ENCODE measurements at regions not wholly inside any gene's neighbourhood (a gene's known extent, or its start where the extent isn't known, plus 50 kb on each side); places are given as distances from the start of the nearest gene placed in this dataset.
"Not testable (repeated sequence)": the region's sequence is repeated elsewhere in the genome, so short reads cannot be mapped to it uniquely, and the experiment has no call there.

DNA sequence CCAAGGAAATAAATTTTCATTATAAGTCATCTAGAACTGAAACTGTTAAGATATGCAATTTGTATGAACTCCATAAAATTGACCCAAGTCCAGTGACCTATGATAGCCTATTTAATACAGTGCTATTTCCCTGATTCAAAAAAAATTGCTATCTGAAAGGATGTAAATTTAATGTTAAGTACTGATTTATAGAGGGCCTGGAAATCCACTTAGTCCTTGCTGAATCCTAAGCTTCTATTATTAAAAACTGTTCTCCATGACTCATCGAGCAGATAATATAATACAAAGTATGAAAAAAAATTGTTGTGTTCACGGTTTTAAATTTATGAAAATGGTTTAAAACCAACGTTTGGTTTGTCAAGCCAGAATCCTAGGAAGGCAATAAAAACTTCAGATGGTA is 704.8 kb upstream of the AADAT start:
- DNase-seq (ENCODE audit: low spot score): no peak

DNA sequence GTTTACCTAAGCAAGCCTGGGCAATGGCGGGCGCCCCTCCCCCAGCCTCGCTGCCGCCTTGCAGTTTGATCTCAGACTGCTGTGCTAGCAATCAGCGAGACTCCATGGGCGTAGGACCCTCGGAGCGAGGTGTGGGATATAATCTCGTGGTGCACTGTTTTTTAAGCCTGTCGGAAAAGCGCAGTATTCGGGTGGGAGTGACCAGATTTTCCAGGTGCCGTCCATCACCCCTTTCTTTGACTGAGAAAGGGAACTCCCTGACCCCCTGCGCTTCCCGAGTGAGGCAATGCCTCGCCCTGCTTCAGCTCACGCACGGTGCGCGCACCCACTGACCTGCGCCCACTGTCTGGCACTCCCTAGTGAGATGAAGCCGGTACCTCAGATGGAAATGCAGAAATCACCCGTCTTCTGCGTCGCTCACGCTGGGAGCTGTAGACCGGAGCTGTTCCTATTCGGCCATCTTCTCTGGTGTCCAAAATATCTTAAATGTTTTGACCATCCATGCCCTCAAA is 698.8 kb upstream of the AADAT start:
- not testable (repeated sequence) for DNase-seq (ENCODE audit: low spot score)

DNA sequence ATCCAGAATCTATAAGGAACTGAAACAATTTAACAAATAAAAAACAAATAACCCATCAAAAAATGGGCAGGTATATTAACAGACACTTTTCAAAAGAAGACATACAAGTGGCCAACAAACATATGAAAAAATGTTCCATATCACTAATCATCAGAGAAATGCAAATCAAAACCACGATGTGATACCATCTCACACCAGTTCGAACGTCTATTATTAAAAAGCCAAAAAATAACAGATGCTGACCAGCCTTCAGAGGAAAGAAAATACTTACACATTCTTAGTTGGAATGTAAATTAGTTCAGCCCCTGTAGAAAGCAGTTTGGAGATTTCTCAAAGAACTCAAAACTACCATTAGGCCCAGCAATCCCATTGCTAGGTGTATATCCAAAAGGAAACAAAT is 687.9 kb upstream of the AADAT start:
- DNase-seq (ENCODE audit: low spot score): no peak

DNA sequence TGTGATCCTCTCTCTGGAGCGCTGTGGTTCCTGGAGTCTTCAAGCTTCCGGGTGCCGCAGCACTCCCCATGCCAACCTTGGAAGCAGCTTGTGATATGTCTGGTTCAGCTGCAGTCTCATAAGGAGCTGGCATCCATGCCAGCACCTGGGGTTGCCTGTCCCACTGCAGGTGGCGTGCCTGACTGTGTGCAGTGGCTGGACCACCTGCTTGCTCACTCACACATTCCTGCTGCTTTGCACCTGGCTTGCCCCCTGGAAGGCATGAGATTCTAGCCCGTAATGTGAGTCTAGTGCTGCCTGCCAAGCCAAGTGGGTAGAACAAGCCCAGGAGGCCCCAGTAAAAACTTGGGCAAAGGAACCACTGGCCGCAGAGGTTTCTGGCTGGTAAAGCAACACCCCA is 687.2 kb upstream of the AADAT start:
- DNase-seq (ENCODE audit: low spot score): no peak

DNA sequence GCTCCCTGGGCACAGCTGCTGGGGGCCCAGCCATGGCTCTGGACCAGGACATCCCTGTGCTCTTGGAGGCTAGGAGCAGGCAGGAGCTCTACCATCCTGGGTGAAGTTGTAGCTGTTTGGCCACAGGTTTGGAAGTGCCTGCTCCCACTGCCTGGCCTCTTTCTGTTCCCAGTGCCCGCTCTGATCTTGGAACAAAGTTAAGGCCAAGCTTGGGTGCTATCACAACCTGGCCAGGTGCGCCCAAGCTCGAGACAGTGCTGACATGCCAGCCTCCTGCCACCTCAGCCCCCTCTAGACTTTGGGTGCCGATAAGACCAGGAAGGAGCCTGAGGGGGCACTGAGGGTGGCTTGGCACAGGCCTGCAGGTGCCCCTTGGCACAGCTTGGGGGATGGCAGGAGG is 686.1 kb upstream of the AADAT start:
- DNase-seq (ENCODE audit: low spot score): no peak

DNA sequence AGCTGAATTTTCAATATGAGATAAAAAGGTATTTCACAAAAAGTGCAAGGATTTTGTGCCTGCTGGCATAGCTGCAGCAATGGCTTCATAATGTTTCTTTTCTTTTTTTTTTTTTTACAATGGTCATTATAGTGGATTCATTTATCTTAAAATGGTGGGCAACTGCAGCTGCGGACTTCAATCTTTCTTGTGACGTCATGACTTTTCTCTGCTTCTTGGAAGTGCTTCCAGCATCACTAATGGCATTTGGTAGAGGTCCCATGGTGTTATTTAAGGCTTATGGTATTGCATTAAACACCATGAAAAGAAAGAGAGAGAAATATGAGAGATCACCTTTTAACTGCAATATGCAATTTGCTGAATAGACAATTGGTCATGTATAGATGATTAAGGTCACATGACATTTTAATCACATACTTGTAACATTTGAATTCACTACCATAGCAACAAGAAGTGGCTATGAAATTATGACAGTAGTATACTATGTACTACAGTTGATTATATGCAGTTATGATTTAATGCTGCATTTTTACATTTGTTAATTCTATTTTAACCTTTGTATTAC is 684.0 kb upstream of the AADAT start:
- DNase-seq (ENCODE audit: low spot score): no peak

DNA sequence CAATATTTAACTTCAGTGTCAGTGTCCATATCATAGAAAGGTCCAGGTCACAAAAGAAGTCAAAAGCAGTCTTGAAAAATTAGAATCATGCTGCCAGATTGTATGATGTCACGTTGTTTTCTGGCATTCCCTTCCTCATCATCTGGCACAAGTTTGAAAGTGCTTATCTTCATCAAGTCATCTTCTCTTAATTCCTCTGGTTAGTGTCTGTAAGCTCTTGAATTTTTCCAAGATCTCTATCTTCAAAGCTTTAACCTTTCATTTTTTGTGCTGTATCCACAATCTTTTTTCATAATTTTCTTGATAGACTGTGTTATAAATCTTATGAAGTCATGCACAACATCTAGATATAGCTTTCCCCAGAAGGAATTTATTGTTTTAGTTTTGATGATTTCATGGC is 682.7 kb upstream of the AADAT start:
- DNase-seq (ENCODE audit: low spot score): no peak

DNA sequence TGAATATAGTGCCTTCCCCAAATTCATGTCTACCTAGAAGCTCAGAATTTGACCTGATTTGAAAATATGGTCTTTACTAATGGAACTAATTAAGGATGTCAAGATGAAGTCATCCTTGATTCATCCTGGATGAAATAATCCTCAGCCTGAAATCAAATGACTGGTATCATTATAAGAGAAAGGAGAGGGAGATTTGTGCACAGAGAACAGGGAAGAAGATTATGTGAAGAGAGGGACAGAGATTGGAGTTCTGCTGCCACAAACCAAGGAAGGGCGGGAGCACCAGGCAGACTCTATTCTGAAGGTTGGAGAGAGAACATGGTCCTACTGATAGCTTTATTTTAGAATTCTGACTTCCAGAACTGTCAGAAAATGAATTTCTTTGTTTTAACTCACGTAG is 680.9 kb upstream of the AADAT start:
- DNase-seq (ENCODE audit: low spot score): no peak

DNA sequence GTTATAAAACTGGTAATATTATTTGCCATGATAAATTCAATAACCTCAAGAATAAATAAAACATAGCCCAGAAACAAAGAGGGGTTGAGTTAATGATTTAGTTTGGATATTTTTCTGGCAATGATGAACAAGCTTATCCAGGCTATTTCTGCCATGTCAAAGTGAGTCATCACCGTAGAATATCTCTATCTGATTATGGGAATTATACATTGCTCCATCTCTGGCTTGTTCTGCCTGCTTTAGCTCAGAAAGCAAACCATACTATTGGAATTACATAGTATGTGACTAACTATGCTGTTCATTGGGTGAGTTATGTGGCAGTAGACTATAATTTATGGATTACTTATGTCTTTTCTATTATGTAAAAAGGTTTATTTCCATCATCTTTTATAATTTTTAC is 680.1 kb upstream of the AADAT start:
- DNase-seq (ENCODE audit: low spot score): no peak

DNA sequence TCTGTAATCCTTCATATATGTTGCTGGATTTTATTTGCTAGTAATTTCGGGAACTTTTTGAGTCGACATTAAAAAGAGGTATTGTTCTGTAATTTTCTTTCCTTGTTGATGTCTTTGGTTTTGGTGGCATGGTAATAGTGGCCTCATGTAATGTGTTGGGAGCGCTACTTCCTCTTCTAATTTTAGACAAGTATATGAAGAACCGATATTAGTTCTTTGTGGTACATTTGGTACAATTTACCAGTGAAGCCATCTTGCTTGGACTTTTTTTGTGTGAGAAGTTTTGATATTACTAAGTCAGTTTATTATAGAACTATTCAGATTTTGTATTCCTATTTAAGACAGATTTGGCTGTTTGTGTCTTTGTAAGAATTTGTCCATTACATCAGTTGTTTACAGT is 669.2 kb upstream of the AADAT start:
- no peak for DNase-seq (ENCODE audit: low spot score)

DNA sequence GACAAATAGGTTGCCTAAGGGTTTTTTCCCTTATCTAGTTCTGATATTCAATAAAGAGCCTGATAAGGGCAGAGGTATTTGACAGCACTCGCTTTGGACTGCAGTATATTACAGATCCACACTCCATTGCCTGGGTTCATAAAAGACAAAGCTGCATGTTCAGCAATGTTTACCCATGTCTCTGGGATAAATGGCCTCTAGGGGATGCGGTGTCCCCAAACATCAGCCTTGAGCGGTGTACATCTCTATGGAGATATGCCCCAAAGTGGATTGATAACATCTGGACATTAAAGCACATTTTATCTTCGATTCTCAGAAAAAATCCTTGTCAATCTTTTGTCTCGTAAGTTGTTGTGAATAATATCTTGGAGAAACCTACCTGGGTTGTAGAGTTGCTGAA is 660.8 kb upstream of the AADAT start:
- DNase-seq (ENCODE audit: low spot score): no peak

DNA sequence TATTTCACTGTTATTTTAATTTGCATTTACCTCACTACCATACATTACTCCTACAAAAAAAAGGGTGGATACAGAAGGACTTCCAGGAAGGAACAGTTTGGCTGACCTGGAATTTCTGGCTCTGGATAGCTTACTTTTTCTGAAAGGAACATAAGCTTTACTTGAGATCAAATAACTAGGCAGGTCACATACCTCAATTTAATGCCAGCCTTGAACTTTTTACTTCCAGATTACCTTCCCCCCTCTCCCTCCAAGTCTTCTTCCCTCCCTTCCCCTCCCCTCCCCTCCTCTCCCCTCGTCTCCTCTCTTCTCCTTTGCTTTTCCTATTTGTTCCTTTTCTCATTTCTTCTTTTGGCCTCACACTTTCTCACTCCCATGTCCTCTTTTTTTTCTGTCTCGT is 659.2 kb upstream of the AADAT start:
- no peak for DNase-seq (ENCODE audit: low spot score)

DNA sequence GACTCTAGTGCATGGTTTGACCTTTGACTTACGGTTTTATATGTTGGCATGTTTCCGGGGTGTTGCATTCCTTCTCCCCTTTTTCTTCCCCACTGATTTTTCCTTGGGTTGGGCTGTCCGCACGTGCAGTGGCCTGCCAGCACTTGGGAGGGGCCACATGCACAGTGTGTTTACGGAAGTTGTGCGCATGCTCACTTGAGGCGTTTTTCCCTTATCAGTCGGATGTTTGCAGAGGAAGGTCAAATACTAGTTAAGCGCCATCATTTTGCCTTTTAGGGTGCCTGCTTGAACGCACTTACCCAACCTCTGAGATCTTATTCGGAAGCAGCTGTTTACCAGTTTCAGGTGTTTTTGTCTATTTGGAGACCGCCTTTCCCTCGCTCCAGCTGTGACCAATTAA is 653.9 kb upstream of the AADAT start:
- no peak for DNase-seq (ENCODE audit: low spot score)

DNA sequence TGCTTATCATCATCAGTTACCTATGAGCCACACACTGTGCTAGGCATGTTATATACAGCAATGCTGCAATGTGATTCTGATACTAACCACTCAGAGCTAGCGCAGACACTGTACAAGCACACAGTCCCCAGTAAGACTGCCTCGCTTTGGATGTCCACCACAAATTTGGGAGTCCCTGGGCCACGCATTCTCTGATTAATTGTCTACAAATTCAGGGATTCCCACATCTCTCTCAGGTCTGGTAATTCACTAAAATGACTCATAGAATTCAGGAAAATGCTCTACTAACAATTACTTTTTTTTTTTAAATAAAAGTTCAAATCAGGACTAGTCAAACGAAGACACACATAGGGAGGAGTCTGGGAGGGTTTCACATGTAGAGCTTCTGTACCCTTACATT is 652.1 kb upstream of the AADAT start:
- no peak for DNase-seq (ENCODE audit: low spot score)

DNA sequence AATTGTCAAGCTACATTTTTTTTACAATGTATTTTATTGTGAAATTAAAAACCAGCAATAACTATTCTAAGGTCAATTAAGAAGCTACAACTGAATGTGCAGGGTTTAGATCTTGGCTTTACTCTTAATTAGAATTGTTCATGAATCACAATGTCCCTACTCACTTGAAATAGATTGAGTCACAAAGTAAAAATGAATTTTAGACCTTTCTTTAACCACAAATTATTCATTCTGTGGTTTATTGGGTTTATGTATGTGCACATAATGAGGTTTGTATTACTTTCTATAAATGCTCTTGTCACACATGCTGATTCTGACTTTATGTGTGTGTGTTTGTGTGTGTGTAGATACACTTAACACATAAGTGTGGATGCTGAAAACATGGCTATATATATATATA is 647.0 kb upstream of the AADAT start:
- no peak for DNase-seq (ENCODE audit: low spot score)

DNA sequence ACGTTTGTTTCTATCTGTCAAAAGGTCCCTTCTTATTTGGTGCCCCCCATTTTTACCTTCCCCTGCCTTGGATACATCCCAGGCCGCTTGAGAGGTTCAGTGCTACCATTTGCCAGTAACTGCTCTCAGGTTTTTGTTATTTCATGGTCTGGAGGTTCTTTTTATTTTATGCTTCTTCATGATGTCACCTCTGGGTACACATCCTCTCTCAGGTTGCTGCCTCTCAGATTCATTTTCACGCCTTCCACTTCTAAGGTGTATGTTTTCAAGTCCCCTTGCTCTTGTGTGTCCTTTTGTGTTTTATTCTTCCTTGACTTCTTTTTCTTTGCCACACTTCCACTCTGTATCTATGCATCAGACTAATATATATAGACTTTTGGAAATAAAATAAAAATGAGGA is 640.1 kb upstream of the AADAT start:
- no peak for DNase-seq (ENCODE audit: low spot score)

DNA sequence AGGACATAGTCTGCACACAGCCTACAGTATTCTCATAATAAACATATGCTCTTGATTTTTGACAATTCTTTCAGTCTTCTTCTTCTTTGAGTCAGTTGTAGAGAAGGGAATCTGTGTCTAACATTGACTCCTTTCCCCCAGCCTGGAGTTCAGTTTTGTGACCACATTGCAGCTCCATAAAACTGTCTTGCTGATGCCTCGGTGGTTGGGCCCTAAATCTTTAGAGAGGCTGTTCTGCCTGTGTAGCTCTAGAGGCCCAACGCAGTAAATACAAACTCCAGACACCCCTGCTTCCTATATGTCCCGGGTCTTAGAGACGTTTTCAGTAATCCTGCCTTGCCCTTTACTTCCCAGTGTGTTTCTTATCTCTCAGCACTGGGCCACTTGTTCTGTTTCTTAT is 639.5 kb upstream of the AADAT start:
- no peak for DNase-seq (ENCODE audit: low spot score)

DNA sequence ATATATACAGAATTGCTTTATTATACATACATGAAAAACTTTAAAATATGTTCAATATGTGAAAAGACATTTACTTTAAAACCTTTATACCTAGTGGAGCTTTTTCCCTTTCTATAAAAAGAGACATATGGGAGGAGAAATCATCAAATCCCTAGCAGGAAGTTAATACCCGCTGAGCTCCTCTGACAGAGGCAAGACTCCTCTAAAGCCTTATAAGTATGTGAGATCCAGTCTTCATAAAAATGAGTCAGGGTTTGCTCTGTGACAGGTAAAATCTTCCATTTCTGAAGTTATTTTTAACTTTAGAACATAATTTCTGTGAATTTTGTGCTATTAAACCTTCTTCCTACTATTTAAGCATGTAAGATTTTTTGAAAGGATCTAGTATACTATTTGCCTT is 634.4 kb upstream of the AADAT start:
- DNase-seq (ENCODE audit: low spot score): no peak

DNA sequence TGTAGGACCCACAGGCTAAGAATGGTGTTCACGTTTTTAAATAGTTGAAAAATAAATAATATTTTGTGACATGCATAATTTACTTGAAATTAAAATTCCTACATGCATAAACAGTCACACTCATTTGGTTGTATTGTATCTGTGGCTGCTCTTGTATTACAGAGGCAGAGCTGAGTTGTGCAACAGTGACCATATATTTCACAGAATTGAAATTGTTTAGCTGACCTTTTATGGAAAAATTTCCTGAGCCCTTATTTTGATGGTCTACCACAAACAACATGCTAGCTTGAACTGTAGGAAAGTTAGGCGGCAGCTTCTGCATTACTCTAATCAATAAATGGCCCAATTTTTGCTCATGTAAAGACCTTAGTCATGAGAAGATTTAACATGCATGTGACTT is 633.4 kb upstream of the AADAT start:
- no peak for DNase-seq (ENCODE audit: low spot score)

DNA sequence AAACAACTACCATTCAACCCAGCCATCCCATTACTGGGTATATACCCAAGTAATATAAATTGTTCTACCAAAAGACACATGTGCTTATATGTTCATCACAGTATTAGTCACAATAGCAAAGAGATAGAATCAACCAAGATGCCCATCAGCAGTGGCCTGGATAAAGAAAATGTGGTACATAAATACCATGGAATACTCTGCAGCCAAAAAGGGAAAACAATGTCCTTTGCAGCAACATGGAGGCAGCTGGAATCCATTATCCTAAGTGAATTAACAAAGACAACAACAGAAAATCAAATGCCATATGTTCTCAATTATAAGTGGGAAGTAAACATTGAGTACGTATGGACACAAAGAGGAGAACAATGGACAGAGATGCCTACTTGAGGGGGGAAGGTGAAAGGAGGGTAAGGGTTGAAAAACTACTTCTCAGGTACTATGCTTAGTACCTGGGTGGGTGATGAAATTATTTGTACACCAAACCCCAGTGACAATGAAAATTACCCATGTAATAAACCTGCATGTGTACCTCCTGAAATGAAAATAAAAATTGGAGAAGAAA is 632.1 kb upstream of the AADAT start:
- no peak for DNase-seq (ENCODE audit: low spot score)

DNA sequence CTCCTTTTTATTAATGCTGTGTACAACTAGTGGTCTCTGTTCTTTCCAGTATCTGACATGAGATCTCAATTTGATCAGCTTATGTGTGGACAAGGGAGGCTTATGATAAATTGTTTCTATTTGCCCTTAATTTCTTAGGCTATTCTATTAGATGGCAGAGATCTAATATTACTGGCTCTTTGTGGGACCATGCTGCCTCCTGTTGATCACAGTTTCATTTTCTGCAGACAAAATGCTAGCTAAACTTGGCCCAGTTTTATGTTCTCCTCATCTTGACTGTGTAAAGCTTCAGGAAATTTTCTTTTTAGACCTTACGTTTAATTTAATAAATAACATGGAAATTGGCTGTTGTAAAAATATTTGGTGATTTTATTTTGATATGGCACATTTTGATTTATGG is 627.1 kb upstream of the AADAT start:
- DNase-seq (ENCODE audit: low spot score): no peak

DNA sequence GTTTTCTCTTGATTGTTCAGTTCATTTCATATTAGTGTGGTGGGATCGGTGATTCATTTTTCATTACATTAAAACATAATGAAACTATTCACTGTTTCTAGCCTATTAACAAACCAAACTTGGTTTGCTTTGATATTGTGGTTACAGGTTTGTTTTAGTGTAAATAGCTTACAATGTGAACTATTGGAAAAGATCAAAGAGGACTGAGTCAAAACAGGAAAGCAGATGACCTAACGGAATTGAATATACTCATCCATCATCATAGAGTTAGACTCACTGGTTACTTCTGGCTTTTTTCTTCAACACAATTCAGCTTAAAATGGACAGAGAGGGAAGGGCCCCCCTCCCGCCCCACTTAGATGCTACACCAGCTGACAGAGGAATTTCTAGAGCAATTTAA is 616.2 kb upstream of the AADAT start:
- DNase-seq (ENCODE audit: low spot score): no peak

DNA sequence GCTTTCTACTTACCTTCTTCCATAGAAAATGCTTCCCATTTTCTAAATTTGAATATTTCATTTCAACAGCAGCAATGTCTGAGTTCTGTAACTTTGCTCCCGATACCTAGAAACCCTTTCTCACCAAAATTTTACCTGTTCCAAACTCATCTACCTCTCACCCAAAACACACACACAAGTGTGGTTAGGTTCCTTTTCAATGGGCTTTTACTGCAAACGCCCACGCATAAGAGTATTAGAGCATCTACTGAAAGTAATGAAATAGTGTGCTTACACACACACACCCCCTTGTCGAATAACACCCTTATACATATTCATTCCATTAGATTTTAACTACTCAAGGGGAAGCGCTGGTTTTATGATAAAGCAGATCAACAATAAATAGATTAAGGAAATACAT is 610.3 kb upstream of the AADAT start:
- no peak for DNase-seq (ENCODE audit: low spot score)

DNA sequence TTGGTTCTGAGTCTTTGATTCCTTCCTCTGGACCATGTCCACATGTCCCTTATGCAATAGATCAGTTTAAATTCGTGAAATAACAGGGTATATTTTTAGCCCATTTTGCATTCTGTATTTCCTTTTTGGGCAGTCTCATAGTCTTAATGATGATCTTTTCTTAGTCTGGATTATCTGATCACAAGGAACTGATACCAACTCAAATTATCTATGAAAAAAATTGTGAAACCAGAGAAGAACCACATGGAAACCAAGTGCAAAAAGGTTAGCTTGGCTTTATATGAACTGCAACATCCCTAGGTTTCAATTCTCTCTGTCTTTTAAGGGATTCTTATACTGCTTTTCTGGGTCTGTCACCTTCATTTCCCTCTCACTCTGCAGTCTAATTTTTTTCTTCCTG is 608.6 kb upstream of the AADAT start:
- DNase-seq (ENCODE audit: low spot score): no peak

DNA sequence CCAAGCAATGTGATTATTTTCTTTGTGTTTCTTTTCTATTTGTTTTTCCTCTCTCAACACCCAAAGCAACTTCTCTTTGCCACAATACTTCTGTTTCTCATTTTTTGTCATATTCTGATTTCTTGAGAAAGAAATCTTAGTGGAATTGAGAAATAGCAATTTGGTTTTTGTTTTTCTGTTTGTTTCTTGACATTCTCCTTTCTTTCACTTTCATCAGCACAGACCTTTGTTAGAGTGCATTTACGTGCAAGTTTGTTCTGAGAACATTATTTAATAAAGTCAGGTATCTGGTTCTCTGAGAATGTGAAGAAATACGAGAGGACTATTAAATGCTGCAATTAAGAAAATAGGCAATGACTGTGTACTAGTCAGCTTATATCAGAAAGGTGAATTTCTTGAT is 608.1 kb upstream of the AADAT start:
- no peak for DNase-seq (ENCODE audit: low spot score)

Measured in AG08395 (cell line).